Liver (tissue), 3 donors: ENCODE measurements at regions not wholly inside any gene's neighbourhood (a gene's known extent, or its start where the extent isn't known, plus 50 kb on each side); places are given as distances from the start of the nearest gene placed in this dataset.

Experiments
- EGR1 ChIP-seq, 2 donors: IDR thresholded peaks; 2 replicates each; pipeline ENCODE4 v1.6.1; 2016 to 2018; ENCODE audit warnings: antibody characterized with exemption in 2 of 2, low read depth in 2 of 2
- FOXA2 ChIP-seq: IDR thresholded peaks from 2 replicates; pipeline ENCODE4 v1.6.1; 2016; ENCODE audit warnings: antibody characterized with exemption
- GABPA ChIP-seq, 2 donors: IDR thresholded peaks in 1 of 2; conservative IDR thresholded peaks in 1 of 2; 2 replicates each; pipeline ENCODE4 v1.6.1; 2016; ENCODE audit warnings: antibody characterized with exemption in 2 of 2, mild to moderate bottlenecking in 1 of 2, moderate library complexity in 1 of 2
- HNF4G ChIP-seq: IDR thresholded peaks from 2 replicates; pipeline ENCODE4 v1.6.1; 2016; ENCODE audit warnings: antibody characterized with exemption
- JUND ChIP-seq, 2 donors: IDR thresholded peaks; 2 replicates each; pipeline ENCODE4 v1.6.1; 2016; ENCODE audit warnings: antibody characterized with exemption in 2 of 2
- RAD21 ChIP-seq, 2 donors: IDR thresholded peaks; 2 replicates each; pipeline ENCODE4 v1.6.1; 2016; ENCODE audit warnings: antibody characterized with exemption in 2 of 2, mild to moderate bottlenecking in 2 of 2
- RXRA ChIP-seq, 2 donors: IDR thresholded peaks; 2 replicates each; pipeline ENCODE4 v1.6.1; 2017 to 2018; ENCODE audit warnings: antibody characterized with exemption in 2 of 2, mild to moderate bottlenecking in 1 of 2
- SP1 ChIP-seq: IDR thresholded peaks from 2 replicates; pipeline ENCODE4 v1.6.1; 2018; ENCODE audit warnings: antibody characterized with exemption, mild to moderate bottlenecking
- TAF1 ChIP-seq: conservative IDR thresholded peaks from 2 replicates; pipeline ENCODE4 v1.6.1; 2016; ENCODE audit warnings: antibody characterized with exemption, mild to moderate bottlenecking
- YY1 ChIP-seq: IDR thresholded peaks from 2 replicates; pipeline ENCODE4 v1.6.1; 2016; ENCODE audit warnings: antibody characterized with exemption, mild to moderate bottlenecking
- TF ChIP-seq, protein P1 (sequence below): fragments of 150-350 bp; IDR thresholded peaks from 2 replicates; pipeline ENCODE4 v1.5.1; 2017; ENCODE audit warnings: improper control_type of control experiment, low read depth, low read length; ENCODE audit not compliant: missing input control
- TF ChIP-seq, protein P2 (sequence below): IDR thresholded peaks from 2 replicates; pipeline ENCODE4 v1.6.1; 2016; ENCODE audit warnings: antibody characterized with exemption, mild to moderate bottlenecking
- TF ChIP-seq, protein P3 (sequence below): IDR thresholded peaks from 2 replicates; pipeline ENCODE4 v1.6.1; 2016; ENCODE audit warnings: antibody characterized with exemption
- donor health status: healthy.
- donor health status: healthy.

DNA sequence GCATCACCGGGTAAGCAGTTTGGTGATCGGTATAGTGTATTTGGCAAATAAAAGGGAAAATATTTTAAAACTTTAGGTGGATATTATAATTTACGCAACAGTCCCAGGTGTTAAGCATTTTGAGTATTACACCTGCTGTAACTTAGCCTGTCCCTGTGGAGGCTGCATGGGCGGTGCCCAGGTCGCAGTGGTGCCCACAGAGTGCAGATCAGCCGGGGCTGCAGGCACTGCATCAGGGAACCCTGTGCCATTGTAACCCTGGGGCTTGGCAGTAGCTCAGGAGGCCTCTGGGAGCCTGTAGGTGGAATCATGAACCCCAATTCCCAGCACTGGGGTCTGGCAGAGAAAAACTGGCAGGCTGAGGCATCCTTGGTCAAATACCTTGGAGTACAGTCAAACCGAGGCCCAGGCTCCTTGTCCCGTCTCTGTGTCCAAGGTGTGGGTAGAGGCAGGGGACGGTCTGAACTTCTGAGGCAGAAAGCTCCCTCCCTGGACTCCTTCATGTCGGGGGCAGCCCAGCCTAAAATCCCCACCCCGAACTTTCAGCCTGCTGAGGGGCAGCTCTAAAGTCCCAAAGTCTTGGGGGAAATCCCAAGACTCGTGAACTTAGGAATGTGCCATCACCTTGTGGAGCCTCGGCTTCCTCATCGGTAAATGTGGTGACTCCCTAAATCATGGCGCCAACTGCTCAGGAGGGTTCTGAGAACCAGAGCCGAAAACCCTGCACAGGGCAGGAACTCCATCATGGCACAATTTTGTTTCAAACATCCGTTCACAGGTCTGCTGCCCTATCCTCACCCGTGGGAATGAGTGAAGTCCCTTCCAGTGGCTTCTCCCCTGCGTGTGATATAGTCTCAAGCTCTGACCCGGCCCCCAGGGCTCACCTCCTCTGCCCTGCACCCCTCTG, 85.7 kb downstream of the INHBB start:
- TF ChIP-seq HNF4G (no peak), SP1 (no peak), RAD21 (IDR thresholded peaks at IDR 0.05) (no peak), GABPA (IDR thresholded peaks at IDR 0.05 in 1 of 2, conservative IDR thresholded peaks at IDR 0.05 in 1 of 2) (no peak), EGR1 (IDR thresholded peaks at IDR 0.05; ENCODE audit: low read depth in 2 of 2) (no peak), RXRA (IDR thresholded peaks at IDR 0.05) (no peak), FOXA2 (no peak), YY1 (no peak), TAF1 (no peak), JUND (IDR thresholded peaks at IDR 0.05) (no peak)
- TF ChIP-seq, protein P1, sequence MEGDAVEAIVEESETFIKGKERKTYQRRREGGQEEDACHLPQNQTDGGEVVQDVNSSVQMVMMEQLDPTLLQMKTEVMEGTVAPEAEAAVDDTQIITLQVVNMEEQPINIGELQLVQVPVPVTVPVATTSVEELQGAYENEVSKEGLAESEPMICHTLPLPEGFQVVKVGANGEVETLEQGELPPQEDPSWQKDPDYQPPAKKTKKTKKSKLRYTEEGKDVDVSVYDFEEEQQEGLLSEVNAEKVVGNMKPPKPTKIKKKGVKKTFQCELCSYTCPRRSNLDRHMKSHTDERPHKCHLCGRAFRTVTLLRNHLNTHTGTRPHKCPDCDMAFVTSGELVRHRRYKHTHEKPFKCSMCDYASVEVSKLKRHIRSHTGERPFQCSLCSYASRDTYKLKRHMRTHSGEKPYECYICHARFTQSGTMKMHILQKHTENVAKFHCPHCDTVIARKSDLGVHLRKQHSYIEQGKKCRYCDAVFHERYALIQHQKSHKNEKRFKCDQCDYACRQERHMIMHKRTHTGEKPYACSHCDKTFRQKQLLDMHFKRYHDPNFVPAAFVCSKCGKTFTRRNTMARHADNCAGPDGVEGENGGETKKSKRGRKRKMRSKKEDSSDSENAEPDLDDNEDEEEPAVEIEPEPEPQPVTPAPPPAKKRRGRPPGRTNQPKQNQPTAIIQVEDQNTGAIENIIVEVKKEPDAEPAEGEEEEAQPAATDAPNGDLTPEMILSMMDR: no peak
- TF ChIP-seq, protein P2, sequence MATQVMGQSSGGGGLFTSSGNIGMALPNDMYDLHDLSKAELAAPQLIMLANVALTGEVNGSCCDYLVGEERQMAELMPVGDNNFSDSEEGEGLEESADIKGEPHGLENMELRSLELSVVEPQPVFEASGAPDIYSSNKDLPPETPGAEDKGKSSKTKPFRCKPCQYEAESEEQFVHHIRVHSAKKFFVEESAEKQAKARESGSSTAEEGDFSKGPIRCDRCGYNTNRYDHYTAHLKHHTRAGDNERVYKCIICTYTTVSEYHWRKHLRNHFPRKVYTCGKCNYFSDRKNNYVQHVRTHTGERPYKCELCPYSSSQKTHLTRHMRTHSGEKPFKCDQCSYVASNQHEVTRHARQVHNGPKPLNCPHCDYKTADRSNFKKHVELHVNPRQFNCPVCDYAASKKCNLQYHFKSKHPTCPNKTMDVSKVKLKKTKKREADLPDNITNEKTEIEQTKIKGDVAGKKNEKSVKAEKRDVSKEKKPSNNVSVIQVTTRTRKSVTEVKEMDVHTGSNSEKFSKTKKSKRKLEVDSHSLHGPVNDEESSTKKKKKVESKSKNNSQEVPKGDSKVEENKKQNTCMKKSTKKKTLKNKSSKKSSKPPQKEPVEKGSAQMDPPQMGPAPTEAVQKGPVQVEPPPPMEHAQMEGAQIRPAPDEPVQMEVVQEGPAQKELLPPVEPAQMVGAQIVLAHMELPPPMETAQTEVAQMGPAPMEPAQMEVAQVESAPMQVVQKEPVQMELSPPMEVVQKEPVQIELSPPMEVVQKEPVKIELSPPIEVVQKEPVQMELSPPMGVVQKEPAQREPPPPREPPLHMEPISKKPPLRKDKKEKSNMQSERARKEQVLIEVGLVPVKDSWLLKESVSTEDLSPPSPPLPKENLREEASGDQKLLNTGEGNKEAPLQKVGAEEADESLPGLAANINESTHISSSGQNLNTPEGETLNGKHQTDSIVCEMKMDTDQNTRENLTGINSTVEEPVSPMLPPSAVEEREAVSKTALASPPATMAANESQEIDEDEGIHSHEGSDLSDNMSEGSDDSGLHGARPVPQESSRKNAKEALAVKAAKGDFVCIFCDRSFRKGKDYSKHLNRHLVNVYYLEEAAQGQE: no peak
- TF ChIP-seq, protein P3, sequence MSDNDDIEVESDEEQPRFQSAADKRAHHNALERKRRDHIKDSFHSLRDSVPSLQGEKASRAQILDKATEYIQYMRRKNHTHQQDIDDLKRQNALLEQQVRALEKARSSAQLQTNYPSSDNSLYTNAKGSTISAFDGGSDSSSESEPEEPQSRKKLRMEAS: no peak
